GM23338 (cell line): ENCODE measurements at regions not wholly inside any gene's neighbourhood (a gene's known extent, or its start where the extent isn't known, plus 50 kb on each side); places are given as distances from the start of the nearest gene placed in this dataset.

Source experiments
- ATAC-seq: fragments of 200-7000 bp; cut with Tn5 transposase; 3 replicates; pipeline ENCODE4 v1.9.1; 2020
- DNase-seq: peaks from one replicate; pipeline ENCODE4 v3.0.0-alpha.2; 2015; ENCODE audit warnings: low spot score
- H2AFZ ChIP-seq: fragments of 200-600 bp; sonication (generic); 2 replicates; pipeline ENCODE4 v1.8.0; 2016; ENCODE audit warnings: antibody characterized with exemption, mild to moderate bottlenecking, moderate library complexity
- H3F3A ChIP-seq: fragments of 200-600 bp; sonication (generic); replicated peaks from 2 replicates; pipeline ENCODE4 v1.8.0; 2017; ENCODE audit warnings: antibody characterized with exemption, mixed run types, low read depth
- H3K27ac ChIP-seq: fragments of 200-600 bp; sonication (generic); 2 replicates; pipeline ENCODE4 v1.6.1; 2016; ENCODE audit warnings: low read depth
- H3K27me3 ChIP-seq: fragments of 200-600 bp; sonication (generic); 2 replicates; pipeline ENCODE4 v1.8.0; 2016; ENCODE audit warnings: mild to moderate bottlenecking, mixed run types, moderate library complexity; ENCODE audit not compliant: insufficient read depth
- H3K36me3 ChIP-seq: fragments of 200-600 bp; sonication (generic); 2 replicates; pipeline ENCODE4 v1.8.0; 2016; ENCODE audit warnings: mild to moderate bottlenecking; ENCODE audit not compliant: insufficient read depth
- H3K4me1 ChIP-seq: fragments of 200-600 bp; sonication (generic); 2 replicates; pipeline ENCODE4 v1.8.0; 2016; ENCODE audit warnings: mild to moderate bottlenecking, moderate library complexity; ENCODE audit not compliant: insufficient read depth
- H3K4me2 ChIP-seq: fragments of 200-600 bp; sonication (generic); 2 replicates; pipeline ENCODE4 v1.7.1; 2017; ENCODE audit warnings: mixed run types
- H3K4me3 ChIP-seq: fragments of 200-600 bp; sonication (generic); 2 replicates; pipeline ENCODE4 v1.6.1; 2016; ENCODE audit warnings: mixed run types
- H3K79me2 ChIP-seq: fragments of 200-600 bp; sonication (generic); replicated peaks from 2 replicates; pipeline ENCODE4 v1.8.0; 2017; ENCODE audit warnings: mild to moderate bottlenecking; ENCODE audit not compliant: insufficient read depth
- H3K9me2 ChIP-seq: fragments of 200-600 bp; sonication (generic); 2 replicates; pipeline ENCODE4 v1.8.0; 2017; ENCODE audit not compliant: insufficient read depth
- H4K20me1 ChIP-seq: fragments of 200-600 bp; sonication (generic); replicated peaks from 2 replicates; pipeline ENCODE4 v1.8.0; 2017; ENCODE audit warnings: mild to moderate bottlenecking; ENCODE audit not compliant: insufficient read depth
- H3K27ac Mint-ChIP-seq: 2 replicates; pipeline ENCODE4 v1.8.0; 2020; ENCODE audit warnings: inconsistent platforms, mild to moderate bottlenecking, moderate library complexity, mixed read lengths
- H3K27me3 Mint-ChIP-seq: 3 replicates; pipeline ENCODE4 v1.8.0; 2022; ENCODE audit warnings: low read depth, mild to moderate bottlenecking, moderate library complexity, mixed read lengths, inconsistent platforms; ENCODE audit not compliant: insufficient read depth, poor library complexity
- H3K36me3 Mint-ChIP-seq: 3 replicates; pipeline ENCODE4 v1.8.0; 2021; ENCODE audit warnings: low read depth, mild to moderate bottlenecking, inconsistent platforms, moderate library complexity, mixed read lengths
- H3K4me1 Mint-ChIP-seq: 3 replicates; pipeline ENCODE4 v1.8.0; 2020; ENCODE audit warnings: mild to moderate bottlenecking, inconsistent platforms, mixed read lengths
- H3K4me3 Mint-ChIP-seq: 3 replicates; pipeline ENCODE4 v1.8.0; 2021; ENCODE audit warnings: moderate library complexity, mild to moderate bottlenecking, inconsistent platforms, mixed read lengths
- H3K9me3 Mint-ChIP-seq: 3 replicates; pipeline ENCODE4 v1.8.0; 2020; ENCODE audit warnings: moderate library complexity, mild to moderate bottlenecking, inconsistent platforms, mixed read lengths
- STAT1 ChIP-seq: IDR thresholded peaks from one replicate; pipeline ENCODE4 v1.6.1; 2016; ENCODE audit warnings: antibody characterized with exemption; ENCODE audit not compliant: unreplicated experiment
- ZNF114 ChIP-seq: fragments of 250-450 bp; sonication (Bioruptor Pico); IDR thresholded peaks from 2 replicates; pipeline ENCODE4 v1.5.0; 2020; ENCODE audit warnings: mild to moderate bottlenecking, moderate library complexity
- TF ChIP-seq, protein P1 (sequence below), 2 experiments: fragments of 200-600 bp in 1 of 2; sonication (generic) in 1 of 2; conservative IDR thresholded peaks; 2 replicates each; pipeline versions ENCODE4 v1.5.1 to v1.6.1; 2016 to 2017; ENCODE audit warnings: antibody characterized with exemption in 2 of 2, low read depth in 2 of 2, mild to moderate bottlenecking in 2 of 2, moderate library complexity in 1 of 2

DNA sequence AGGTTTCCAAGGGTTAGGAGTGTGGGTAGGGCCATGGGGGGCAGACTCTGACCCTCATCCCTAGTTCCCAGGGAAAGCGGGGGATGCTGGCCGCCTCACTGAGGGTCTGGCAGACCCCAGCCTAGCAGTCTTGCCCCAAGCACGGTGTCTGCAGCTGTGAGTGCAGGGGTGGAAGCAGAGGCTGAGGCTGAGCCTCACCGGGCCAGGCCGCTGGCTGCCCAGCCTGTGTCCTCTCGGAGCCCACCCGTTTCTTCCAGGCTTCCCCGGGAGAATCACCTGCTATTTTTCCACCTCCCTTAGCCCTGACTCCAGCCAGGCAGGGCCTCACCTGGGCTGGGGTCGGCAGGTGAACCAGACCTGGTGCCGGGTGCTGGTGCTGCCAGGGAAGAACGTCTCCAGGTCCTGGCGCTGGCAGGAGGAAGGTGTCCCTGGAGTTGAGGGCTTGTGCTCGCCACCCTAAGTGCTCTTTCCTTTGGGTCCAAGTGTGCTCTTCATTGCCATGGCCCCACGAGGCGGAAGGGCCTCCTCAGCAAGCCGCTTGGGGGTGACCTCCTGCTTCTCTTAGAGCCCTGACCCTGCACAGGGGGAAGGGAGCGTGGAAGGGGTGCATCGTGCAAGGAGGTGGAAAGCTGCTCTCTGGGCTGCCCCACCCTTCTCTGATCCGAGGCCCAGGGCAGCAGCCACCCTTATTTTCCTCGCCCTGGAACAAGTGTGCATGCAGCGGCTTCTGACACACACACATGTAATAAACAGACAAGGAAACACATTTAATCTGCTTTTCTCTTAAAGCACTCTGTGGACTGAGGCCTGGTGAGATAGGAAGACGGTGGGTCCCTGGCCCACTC, 112.7 kb downstream of the FAM53A start:
- Histone ChIP-seq H3K9me2 (no peaks in the 10 kb centered on the region), H3K4me3 (peak overlapping the region; percentile 46; the same call in 1 of the 2 replicates), H3K27ac (no peak overlapping the region), H3K4me1 (peaks cover 24% of the 10 kb centered on the region), H3K27me3 (no peaks in the 10 kb centered on the region), H3K79me2 (no peaks in the 10 kb centered on the region), H3F3A (no peaks in the 10 kb centered on the region), H2AFZ (no peak overlapping the region), H3K36me3 (no peaks in the 10 kb centered on the region), H3K4me2 (peak overlapping the region; percentile 67), H4K20me1 (no peaks in the 10 kb centered on the region)
- peak overlapping the region; percentile 33; the same call in 1 of the 3 replicates for H3K4me3 Mint-ChIP-seq
- peaks cover 19% of the 10 kb centered on the region for H3K27me3 Mint-ChIP-seq
- DNase-seq (no peak), ATAC-seq (peak; percentile 1; the same call in 1 of the 3 replicates)
- H3K36me3 Mint-ChIP-seq = no peaks in the 10 kb centered on the region; the same call in 2 of the 3 replicates
- no peaks in the 10 kb centered on the region; the same call in 2 of the 3 replicates for H3K9me3 Mint-ChIP-seq
- no peak overlapping the region for H3K27ac Mint-ChIP-seq
- H3K4me1 Mint-ChIP-seq = peaks cover 33% of the 10 kb centered on the region
- no peak for TF ChIP-seq ZNF114 (CRISPR knock-in tag)
- TF ChIP-seq, protein P1, sequence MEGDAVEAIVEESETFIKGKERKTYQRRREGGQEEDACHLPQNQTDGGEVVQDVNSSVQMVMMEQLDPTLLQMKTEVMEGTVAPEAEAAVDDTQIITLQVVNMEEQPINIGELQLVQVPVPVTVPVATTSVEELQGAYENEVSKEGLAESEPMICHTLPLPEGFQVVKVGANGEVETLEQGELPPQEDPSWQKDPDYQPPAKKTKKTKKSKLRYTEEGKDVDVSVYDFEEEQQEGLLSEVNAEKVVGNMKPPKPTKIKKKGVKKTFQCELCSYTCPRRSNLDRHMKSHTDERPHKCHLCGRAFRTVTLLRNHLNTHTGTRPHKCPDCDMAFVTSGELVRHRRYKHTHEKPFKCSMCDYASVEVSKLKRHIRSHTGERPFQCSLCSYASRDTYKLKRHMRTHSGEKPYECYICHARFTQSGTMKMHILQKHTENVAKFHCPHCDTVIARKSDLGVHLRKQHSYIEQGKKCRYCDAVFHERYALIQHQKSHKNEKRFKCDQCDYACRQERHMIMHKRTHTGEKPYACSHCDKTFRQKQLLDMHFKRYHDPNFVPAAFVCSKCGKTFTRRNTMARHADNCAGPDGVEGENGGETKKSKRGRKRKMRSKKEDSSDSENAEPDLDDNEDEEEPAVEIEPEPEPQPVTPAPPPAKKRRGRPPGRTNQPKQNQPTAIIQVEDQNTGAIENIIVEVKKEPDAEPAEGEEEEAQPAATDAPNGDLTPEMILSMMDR (conservative IDR thresholded peaks at IDR 0.05; ENCODE audit: low read depth in 2 of 2) = 0 out of 4 replicates have a peak, but pooled peaks of 1 of the 2 experiments have one; percentile 9

DNA sequence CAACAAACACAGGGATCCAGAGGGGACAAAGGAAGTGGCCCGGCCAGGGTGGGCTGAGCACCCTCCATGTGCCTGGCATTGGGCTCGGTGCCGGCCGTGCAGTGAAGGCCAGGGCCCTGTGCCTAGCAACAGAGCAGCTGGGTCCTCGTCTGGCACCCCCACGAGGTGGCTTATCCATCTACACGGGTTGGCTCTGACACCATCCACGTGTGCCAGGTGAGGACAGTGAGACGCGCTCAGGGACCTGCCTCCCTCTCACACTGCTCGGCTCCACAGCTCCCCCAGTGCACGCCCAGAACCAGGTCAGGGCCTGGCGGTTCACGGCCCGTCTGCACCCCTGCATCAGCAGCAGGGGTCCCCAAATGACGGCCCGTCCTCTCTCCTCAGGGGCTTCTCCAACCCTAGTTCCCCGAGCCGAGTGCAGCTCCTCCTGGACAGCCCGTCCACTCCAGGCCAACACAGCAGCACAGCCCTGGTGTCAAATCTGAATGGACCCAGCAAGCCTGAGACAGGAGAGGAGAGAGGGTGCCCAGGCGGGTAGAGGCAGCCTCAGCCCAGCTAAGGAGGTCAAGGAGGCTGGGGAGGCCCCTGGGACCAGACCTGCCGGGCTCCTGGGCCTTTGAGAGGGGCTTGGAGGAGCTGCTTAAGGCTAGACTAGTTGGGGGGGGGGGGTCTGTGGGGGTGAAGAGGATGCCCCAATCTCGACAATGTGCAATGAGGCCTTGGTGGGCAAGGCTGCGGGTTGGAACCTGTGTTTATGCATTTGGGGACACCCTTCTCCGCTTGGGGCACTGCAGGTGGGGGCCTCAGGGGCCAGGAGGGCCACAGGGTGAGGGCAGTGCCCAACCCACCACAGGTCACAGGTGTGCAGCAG, 113.6 kb downstream of the FAM53A start:
- H3K4me1 Mint-ChIP-seq = peaks cover 30% of the 10 kb centered on the region
- no peak overlapping the region for H3K4me3 Mint-ChIP-seq
- DNase-seq = peak; percentile 40
- H3K36me3 Mint-ChIP-seq = no peaks in the 10 kb centered on the region; the same call in 2 of the 3 replicates
- peak; percentile 2; the same call in 1 of the 3 replicates for ATAC-seq
- H3K27me3 Mint-ChIP-seq = peaks cover 21% of the 10 kb centered on the region
- no peak for TF ChIP-seq STAT1
- TF ChIP-seq, protein P1 (conservative IDR thresholded peaks at IDR 0.05; ENCODE audit: low read depth in 2 of 2) = peak in 1 of 2 experiments; percentile 19; a peak in 1 of 4 replicates
- H3K79me2 ChIP-seq = no peaks in the 10 kb centered on the region
- H2AFZ ChIP-seq = no peak overlapping the region
- no peaks in the 10 kb centered on the region for H3F3A ChIP-seq
- H3K9me2 ChIP-seq = no peaks in the 10 kb centered on the region
- no peaks in the 10 kb centered on the region for H4K20me1 ChIP-seq
- no peaks in the 10 kb centered on the region; the same call in 2 of the 3 replicates for H3K9me3 Mint-ChIP-seq
- peaks cover 24% of the 10 kb centered on the region for H3K4me1 ChIP-seq
- H3K4me3 ChIP-seq = no peak overlapping the region
- no peak overlapping the region for H3K27ac Mint-ChIP-seq
- H3K27me3 ChIP-seq = no peaks in the 10 kb centered on the region
- no peak overlapping the region for H3K27ac ChIP-seq
- H3K36me3 ChIP-seq = no peaks in the 10 kb centered on the region
- H3K4me2 ChIP-seq = no peak overlapping the region
